GM03348 (cell line): ENCODE measurements at regions not wholly inside any gene's neighbourhood (a gene's known extent, or its start where the extent isn't known, plus 50 kb on each side); places are given as distances from the start of the nearest gene placed in this dataset.

Experiments used
- DNase-seq: peaks from one replicate; pipeline ENCODE4 v3.0.0; 2012; ENCODE audit warnings: low spot score

GRCh38 chr13:111476197-111476596, 155.8 kb downstream of the TEX29 start:
- DNase-seq: no peak

- no peak for DNase-seq
Measured at GRCh38 chr13:111479412-111479811, 159.0 kb downstream of the TEX29 start.

GRCh38 chr13:111480503-111480902, 160.1 kb downstream of the TEX29 start:
- no peak for DNase-seq

- DNase-seq: no peak
Measured at GRCh38 chr13:111480976-111481375, 160.5 kb downstream of the TEX29 start.

- DNase-seq: no peak
Measured at GRCh38 chr13:111482126-111482525, 161.7 kb downstream of the TEX29 start.

- no peak for DNase-seq
Measured at GRCh38 chr13:111482806-111483620, 162.6 kb downstream of the TEX29 start.

GRCh38 chr13:111483621-111483987, 163.2 kb downstream of the TEX29 start:
- DNase-seq: no peak

GRCh38 chr13:111484141-111484925, 163.9 kb downstream of the TEX29 start:
- no peak for DNase-seq

- DNase-seq: no peak
Measured at GRCh38 chr13:111484959-111485358, 164.5 kb downstream of the TEX29 start.

GRCh38 chr13:111485491-111486250, 165.2 kb downstream of the TEX29 start:
- DNase-seq: no peak

- DNase-seq: no peak
Measured at GRCh38 chr13:111486331-111486730, 165.9 kb downstream of the TEX29 start.

- DNase-seq: no peak
Measured at GRCh38 chr13:111486801-111487200, 166.4 kb downstream of the TEX29 start.

- DNase-seq: no peak
Measured at GRCh38 chr13:111488486-111489132, 168.2 kb downstream of the TEX29 start.

GRCh38 chr13:111489301-111489700, 168.9 kb downstream of the TEX29 start:
- no peak for DNase-seq

- DNase-seq: no peak
Measured at GRCh38 chr13:111490611-111491010, 170.2 kb downstream of the TEX29 start.

- DNase-seq: no peak
Measured at GRCh38 chr13:111491021-111491420, 170.6 kb downstream of the TEX29 start.

GRCh38 chr13:111491659-111492058, 171.2 kb downstream of the TEX29 start:
- no peak for DNase-seq

GRCh38 chr13:111492341-111492950, 172.0 kb downstream of the TEX29 start:
- no peak for DNase-seq

GRCh38 chr13:111492958-111493357, 172.5 kb downstream of the TEX29 start:
- no peak for DNase-seq

- DNase-seq: no peak
Measured at GRCh38 chr13:111493468-111493867, 173.0 kb downstream of the TEX29 start.

- no peak for DNase-seq
Measured at GRCh38 chr13:111494641-111495040, 174.2 kb downstream of the TEX29 start.
